A673 (cell line): ENCODE measurements at regions not wholly inside any gene's neighbourhood (a gene's known extent, or its start where the extent isn't known, plus 50 kb on each side); places are given as distances from the start of the nearest gene placed in this dataset.

Source experiments
- BruUV-seq: library from RNA; stranded (reverse); fragments of 400-500 nt; replicated peaks from 2 replicates; lab custom pipeline; 2021; lab: Mats Ljungman, UMichigan
- CTCF ChIA-PET: fragments of 300-600 bp; sonication (Branson Sonifier 250); formaldehyde crosslinking; loops from one replicate; lab custom pipeline; 2022; ENCODE audit warnings: antibody characterized with exemption; lab: Charles Lee
- POLR2A ChIA-PET: fragments of 300-600 bp; sonication (Branson Sonifier 250); formaldehyde crosslinking; loops from one replicate; lab custom pipeline; 2022; ENCODE audit warnings: antibody characterized with exemption; ENCODE audit not compliant: low non-redundant PET; lab: Charles Lee
- DNase-seq: peaks from one replicate; pipeline ENCODE4 v3.0.0-alpha.2; 2015; ENCODE audit warnings: low spot score
- H3K27ac ChIP-seq: fragments of 200-600 bp; sonication (generic); 2 replicates; pipeline ENCODE4 v1.5.1; 2016; ENCODE audit warnings: mixed run types, low read depth, mild to moderate bottlenecking, mixed read lengths, antibody characterized with exemption, low read length; ENCODE audit not compliant: poor library complexity, severe bottlenecking
- H3K27me3 ChIP-seq: fragments of 200-600 bp; sonication (generic); replicated peaks from 2 replicates; pipeline ENCODE4 v1.6.1; 2017; ENCODE audit warnings: mixed run types, low read depth, mild to moderate bottlenecking, mixed read lengths, antibody characterized with exemption, low read length; ENCODE audit not compliant: insufficient read depth, poor library complexity
- H3K36me3 ChIP-seq: fragments of 200-600 bp; sonication (generic); 2 replicates; pipeline ENCODE4 v1.6.1; 2016; ENCODE audit warnings: mixed run types, mild to moderate bottlenecking, mixed read lengths, antibody characterized with exemption, low read length; ENCODE audit not compliant: insufficient read depth, poor library complexity, severe bottlenecking
- H3K4me1 ChIP-seq: fragments of 200-600 bp; sonication (generic); 2 replicates; pipeline ENCODE4 v1.6.1; 2017; ENCODE audit warnings: mixed run types, mild to moderate bottlenecking, mixed read lengths, antibody characterized with exemption, low read length; ENCODE audit not compliant: insufficient read depth, poor library complexity, severe bottlenecking
- H3K4me3 ChIP-seq: fragments of 200-600 bp; sonication (generic); 2 replicates; pipeline ENCODE4 v1.5.1; 2016; ENCODE audit warnings: low read depth, mixed run types, mild to moderate bottlenecking, mixed read lengths, low read length; ENCODE audit not compliant: poor library complexity, severe bottlenecking
- H3K9me3 ChIP-seq: fragments of 200-600 bp; sonication (generic); 2 replicates; pipeline ENCODE4 v1.6.1; 2016; ENCODE audit warnings: mixed run types, low read depth, mild to moderate bottlenecking, mixed read lengths, antibody characterized with exemption, low read length; ENCODE audit not compliant: poor library complexity, severe bottlenecking
- CTCF ChIP-seq: fragments of 300-800, 200-600 bp; sonication (generic); conservative IDR thresholded peaks from 2 replicates; pipeline ENCODE4 v1.5.1; 2017; ENCODE audit warnings: low read depth, mild to moderate bottlenecking, antibody characterized with exemption, low read length, moderate library complexity, mixed read lengths
- EZH2 ChIP-seq: fragments of 200-600 bp; sonication (generic); IDR thresholded peaks from 2 replicates; pipeline ENCODE4 v1.6.1; 2017; ENCODE audit warnings: borderline replicate concordance, low read depth, mild to moderate bottlenecking, mixed read lengths, antibody characterized with exemption, low read length; ENCODE audit not compliant: poor library complexity, severe bottlenecking
- intact Hi-C: fragments of 100-400 bp; cut with micrococcal nuclease; formaldehyde crosslinking; loops from one replicate; pipeline ENCODE4 v1.10.0; 2022; ENCODE audit not compliant: unreplicated experiment

GRCh38 chr20:39676241-39676640, 714.1 kb downstream of the DHX35 start:
- ChIA-PET CTCF (no interaction called here), POLR2A (no interaction called here)
- no TSS peak for BruUV-seq

GRCh38 chr20:39674842-39675241, 712.7 kb downstream of the DHX35 start:
- DNase-seq: no peak
- no TSS peak for BruUV-seq
- CTCF ChIA-PET: interaction anchor here (0.5 kb wide), 1 partner anchor 199 kb away, joined by 4 read pairs; no protein-coding TSS in a partner anchor
- Histone ChIP-seq H3K36me3 (no peaks in the 10 kb centered on the region), H3K4me3 (no peak overlapping the region), H3K27ac (no peak overlapping the region), H3K27me3 (peaks cover 3% of the 10 kb centered on the region), H3K9me3 (no peaks in the 10 kb centered on the region), H3K4me1 (no peaks in the 10 kb centered on the region)
- intact Hi-C loops: no loop called here
- POLR2A ChIA-PET: no interaction called here
- TF ChIP-seq CTCF: no peak
- TF ChIP-seq EZH2: no peak

More at GRCh38 chr20:39676241-39676640, 714.1 kb downstream of the DHX35 start:
- Histone ChIP-seq H3K27ac (no peak overlapping the region), H3K4me1 (no peaks in the 10 kb centered on the region), H3K36me3 (no peaks in the 10 kb centered on the region), H3K27me3 (peaks cover 5% of the 10 kb centered on the region), H3K9me3 (no peaks in the 10 kb centered on the region), H3K4me3 (no peak overlapping the region)
- no peak for TF ChIP-seq EZH2
- no peak for TF ChIP-seq CTCF
- no peak for DNase-seq
- intact Hi-C loops: no loop called here

GRCh38 chr20:39670988-39671387, 708.8 kb downstream of the DHX35 start:
- no TSS peak for BruUV-seq

More at GRCh38 chr20:39670988-39671387, 708.8 kb downstream of the DHX35 start:
- TF ChIP-seq EZH2: no peak
- TF ChIP-seq CTCF: no peak
- intact Hi-C loops: no loop called here
- no peak for DNase-seq
- ChIA-PET POLR2A (no interaction called here), CTCF (no interaction called here)
- Histone ChIP-seq H3K9me3 (no peaks in the 10 kb centered on the region), H3K4me1 (no peaks in the 10 kb centered on the region), H3K27me3 (no peaks in the 10 kb centered on the region), H3K4me3 (no peak overlapping the region), H3K27ac (no peak overlapping the region), H3K36me3 (no peaks in the 10 kb centered on the region)
